Daoy (cell line): ENCODE measurements at regions not wholly inside any gene's neighbourhood (a gene's known extent, or its start where the extent isn't known, plus 50 kb on each side); places are given as distances from the start of the nearest gene placed in this dataset.
A peak's percentile ranks its signal among the peaks of the same experiment; 100 is the strongest.

Experiments
- DNase-seq: peaks from one replicate; pipeline ENCODE4 v3.0.0-alpha.2; 2015; ENCODE audit warnings: low read depth

GRCh38 chr1:30268923-30269666, 454.3 kb downstream of the MATN1 start:
- DNase-seq: no peak

- DNase-seq: no peak
Measured at GRCh38 chr1:30267856-30268255, 455.5 kb downstream of the MATN1 start.

- DNase-seq: no peak
Measured at GRCh38 chr1:30267046-30267445, 456.3 kb downstream of the MATN1 start.

DNA sequence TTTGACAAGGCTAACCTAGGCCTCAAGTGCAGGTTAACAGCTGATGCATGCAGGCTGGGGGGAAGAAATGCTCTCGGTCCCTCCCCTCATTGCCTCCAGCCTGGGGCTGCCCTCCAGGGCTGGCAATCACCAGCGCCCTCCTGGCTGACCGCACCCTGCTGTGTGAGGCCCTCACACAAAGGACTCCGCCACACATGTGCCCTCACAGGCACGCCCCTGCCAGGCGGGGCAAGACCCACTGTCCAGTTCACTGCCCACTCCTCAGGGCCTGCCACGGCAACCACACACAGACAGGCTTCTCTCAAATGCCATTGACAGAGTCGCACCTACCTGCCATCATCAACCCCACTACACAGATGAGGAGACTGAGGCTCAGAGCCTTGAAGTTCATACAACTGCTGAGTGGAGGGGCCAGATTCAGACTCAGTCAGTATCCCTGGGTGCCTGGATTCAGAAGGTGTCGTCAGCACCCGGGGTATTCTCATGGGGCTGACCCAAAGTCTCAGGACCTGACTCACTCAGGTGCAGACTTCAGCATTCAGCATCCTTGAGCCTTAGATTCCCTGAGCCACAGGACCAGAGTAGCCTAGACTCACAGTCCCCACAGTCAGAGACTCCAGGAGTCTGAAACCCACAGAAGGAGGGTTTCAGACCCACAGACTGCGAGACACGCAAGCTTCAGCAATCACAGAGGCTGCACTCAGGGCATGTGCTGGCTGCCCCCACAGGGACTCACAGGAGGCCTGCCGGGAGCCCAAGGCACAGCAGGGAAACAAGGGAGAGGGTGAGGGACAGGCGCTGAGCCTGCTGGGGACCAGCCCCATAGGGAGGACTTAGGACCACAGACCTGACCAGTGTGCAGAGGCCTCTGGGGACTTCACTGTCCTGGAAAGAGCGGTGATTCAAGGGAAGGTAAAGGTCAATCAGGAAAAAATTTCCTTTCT, 458.0 kb downstream of the MATN1 start:
- DNase-seq: no peak

DNA sequence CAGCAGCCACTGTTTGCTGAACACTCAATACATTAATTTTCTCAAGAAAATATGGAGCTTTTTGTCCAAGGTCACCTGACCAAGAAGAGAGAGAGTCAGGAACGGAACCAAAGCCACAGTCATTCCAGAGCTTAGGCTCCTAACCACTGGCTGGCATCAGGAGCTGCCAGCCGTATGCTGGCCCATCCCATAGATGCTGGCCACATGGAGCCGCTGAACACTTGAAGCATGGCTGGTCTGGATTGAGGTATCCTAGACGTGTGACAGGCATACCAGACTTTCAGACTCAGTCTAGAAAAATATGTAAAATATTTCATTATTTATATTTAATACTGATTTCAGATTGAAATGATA, 458.7 kb downstream of the MATN1 start:
- DNase-seq: no peak

DNA sequence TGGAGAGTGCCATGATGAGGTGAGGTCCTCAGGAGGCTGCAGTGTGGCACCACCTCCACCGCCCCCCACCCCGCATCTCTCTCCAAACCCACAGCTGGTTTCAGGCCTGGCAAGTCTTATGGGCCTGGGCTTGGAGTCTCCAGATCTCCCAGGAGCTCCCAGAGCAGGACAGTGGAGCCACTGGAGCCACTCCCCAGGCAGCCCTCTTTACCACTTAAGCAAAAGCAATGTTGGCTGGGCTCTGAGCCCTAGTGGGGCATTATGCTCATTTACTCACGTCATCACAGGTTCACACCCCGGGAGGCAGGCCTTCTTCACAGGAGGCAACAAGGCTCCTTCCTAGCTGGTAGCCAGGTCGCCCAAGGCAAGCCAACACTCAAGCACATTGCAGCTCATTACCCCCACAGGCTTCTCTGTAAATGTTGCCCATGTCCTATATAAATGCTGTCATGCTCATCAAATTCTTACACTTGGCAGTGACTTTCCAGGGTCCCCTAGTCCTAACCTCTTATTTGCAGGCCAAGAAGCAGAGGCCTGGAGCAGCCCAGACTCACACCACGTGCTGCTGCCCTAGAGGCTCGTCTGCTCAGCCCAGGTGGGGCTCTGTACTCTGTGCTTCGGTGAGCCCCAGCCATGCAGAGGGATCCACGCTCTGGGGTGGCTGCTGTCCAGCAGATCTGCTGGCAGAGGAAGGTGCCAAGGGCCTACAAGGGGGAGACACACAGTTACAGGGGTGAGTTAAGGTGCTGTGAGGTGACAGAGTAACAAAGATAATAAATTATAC, 459.3 kb downstream of the MATN1 start:
- no peak for DNase-seq

- DNase-seq: no peak
Measured at GRCh38 chr1:30263405-30263804, 460.0 kb downstream of the MATN1 start.

- no peak for DNase-seq
Measured at GRCh38 chr1:30262158-30262557, 461.2 kb downstream of the MATN1 start.

- DNase-seq: no peak
Measured at GRCh38 chr1:30260318-30260717, 463.1 kb downstream of the MATN1 start.

DNA sequence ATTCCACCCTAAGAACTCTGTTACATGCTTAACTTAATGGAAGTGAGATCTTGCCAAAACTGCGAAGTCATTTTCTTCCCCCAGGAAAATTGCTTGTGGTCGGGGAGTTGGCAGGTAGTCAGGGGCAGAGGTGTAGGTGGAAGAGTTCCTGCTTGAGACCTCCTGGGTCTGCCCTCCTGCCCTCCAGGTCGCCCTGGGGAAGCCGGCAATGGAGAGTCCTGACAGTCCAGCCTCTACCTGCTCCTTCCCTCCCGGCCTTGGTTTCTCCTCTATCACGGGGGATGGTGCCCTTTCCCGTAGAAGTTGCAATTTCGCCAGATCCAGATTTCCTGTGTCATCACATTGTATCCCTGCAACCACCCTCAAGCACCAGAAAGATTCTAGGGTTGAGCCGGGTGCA, 463.8 kb downstream of the MATN1 start:
- DNase-seq: peak; percentile 39

- no peak for DNase-seq
Measured at GRCh38 chr1:30258876-30259275, 464.5 kb downstream of the MATN1 start.

DNA sequence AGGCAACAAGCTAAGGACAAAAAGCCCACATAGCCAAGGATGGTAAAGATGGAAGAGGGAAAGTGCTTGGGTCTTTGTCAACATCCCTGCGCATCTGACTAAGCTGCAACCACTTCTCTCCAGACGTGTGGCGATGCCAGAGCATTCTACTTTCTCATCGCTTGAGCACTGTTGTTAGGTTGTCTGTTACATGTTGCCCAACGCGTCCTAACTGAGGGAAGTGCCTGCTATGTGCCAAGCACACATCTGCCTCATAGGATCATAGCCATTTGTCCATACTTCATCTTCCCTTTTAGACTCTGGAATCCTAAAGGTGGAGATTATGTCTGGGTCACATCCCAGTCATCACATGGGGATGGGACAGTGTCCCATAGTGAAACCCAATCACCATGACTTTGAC, 464.9 kb downstream of the MATN1 start:
- DNase-seq: no peak

DNA sequence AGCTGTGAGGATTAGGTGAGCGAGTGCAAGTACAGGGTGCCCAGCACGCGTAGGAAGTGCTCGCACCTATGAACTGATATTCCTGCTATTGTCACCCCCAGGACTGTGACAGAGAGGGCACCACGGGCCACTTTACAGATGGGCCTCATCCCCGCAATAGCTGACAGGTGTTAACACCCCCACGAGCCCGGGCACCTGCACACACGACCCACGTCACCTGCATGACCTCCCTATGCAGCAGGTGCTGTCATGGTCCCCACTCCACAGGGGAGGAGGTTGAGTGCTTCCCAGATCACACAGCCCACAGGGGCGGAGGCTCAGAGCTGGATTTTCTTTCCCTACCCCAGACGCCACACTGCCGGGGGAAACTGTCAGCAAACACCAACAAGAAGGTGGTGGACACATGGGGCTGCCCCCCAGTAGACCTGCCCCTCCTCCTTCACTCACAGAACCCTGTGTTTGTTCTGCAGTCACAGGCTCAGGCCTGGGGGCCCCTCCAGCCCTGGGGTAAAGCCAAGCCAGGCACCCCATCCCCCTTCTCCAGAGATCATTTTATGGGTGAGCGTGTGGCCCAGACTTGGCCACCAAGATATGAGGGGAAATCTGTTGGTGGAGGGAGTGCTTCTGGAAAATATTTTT, 465.5 kb downstream of the MATN1 start:
- DNase-seq: no peak

DNA sequence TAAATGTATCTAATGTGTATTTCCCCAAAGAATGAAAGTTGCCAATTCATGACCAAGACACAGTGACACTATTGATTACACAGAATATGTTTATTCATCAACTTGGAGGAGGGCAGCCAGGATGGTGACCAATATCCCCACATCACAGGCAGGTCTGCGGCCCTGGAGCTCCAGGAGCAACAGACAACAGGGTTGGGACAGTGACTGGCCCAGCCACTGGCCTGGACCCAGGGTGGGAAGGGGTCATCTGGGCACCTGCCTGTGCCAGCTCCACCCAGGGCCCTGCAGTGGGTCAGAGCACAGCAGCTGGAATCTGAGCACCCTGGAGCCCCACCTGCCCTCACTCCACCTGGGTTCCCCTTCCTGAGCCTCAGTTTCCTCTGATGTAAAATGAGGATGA, 466.1 kb downstream of the MATN1 start:
- DNase-seq: no peak

DNA sequence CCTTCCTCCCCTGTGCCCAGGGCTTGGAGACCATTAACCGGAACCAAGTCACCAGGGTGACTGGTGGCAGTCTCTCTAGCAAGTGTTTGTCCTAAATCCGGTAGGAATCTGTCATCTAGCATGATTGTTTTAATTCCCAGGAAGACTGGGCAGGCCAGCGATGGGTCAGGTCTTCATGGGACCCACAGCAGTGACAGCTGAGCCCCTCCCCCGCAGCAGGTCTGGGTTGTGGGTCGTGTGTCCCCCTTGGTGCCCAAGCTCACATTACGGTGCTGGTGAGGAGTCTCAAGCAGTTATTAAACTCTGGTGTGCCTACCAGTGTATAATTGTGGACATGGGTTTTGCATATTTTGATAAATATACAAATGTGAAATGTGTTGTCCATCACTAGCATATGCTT, 466.5 kb downstream of the MATN1 start:
- DNase-seq: no peak

DNA sequence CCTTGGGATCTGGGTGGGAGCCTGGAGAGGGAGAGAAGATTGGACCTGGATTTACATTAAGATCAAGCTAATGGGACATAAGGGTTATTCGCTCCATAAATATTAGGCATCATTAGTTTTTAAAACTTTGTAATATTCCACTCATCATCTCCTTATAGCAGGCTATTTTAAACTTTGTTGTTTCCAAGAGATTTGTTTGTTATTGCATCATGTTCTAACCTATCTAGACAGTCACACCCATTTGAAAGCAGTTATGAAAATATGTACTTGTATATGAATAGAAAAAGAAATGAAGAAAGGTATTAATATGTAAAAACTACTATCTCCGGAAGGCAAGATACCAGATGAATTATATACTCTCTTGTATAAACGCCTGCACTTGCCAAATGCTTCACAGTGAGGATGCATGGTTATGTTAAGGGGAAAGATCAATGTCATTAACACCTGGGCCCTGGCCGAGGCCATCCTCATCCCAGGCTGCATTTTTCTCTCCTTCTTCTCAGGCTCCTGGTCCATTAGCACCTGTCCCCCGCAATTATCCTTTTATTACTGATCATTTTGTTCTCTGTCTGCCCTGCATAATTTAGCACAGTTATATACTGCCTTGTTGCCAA, 468.2 kb downstream of the MATN1 start:
- DNase-seq: no peak

GRCh38 chr1:30253807-30254440, 469.5 kb downstream of the MATN1 start:
- peak; percentile 74 for DNase-seq

- DNase-seq: no peak
Measured at GRCh38 chr1:30253361-30253760, 470.0 kb downstream of the MATN1 start.

DNA sequence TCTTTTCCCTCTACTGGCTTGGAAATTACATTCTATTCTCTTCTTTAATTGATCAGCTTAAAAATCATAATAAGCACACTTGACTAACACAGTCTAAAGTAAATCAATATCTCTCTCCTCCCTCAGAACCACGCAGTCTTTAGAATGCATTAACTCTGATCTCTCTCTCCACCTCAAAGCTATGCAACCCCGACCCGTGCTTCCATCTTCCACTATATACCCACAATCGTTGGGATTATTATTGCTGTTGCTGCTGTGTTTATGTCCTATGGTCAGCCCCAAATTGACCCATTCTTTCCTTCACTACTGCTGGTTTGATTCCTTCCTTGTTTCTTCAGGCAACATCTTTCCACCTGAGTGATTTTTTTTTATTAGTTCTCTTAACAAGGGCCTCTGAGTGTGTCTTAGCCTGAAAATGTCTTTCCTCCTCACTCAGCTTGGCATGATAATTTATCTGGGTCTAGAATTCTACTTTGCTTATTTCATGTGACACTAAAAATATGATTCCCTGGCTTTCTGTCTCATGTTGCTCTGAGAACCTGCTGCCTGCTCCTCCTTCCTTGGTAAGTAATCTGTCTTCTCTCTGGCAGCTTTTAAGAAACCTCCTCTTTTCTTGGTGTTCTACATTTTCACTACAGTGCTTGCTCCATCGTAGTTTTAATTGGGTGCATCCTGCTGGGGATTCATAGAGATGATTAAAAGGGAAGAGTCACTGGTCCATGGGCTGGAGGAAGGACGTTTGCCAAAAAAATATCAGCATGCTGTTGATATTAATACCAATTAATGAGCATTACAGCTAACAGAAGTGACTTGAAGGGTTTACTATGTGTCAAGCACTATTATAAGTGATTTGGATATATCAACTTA, 472.2 kb downstream of the MATN1 start:
- no peak for DNase-seq
